HG03025 (cell line): ENCODE measurements at regions not wholly inside any gene's neighbourhood (a gene's known extent, or its start where the extent isn't known, plus 50 kb on each side); places are given as distances from the start of the nearest gene placed in this dataset.

Experiments used
- ATAC-seq: cut with Tn5 transposase; IDR thresholded peaks from one replicate; pipeline ENCODE4 v1.9.1; 2021; ENCODE audit warnings: mild to moderate bottlenecking, moderate library complexity; ENCODE audit not compliant: unreplicated experiment, low FRiP score

DNA sequence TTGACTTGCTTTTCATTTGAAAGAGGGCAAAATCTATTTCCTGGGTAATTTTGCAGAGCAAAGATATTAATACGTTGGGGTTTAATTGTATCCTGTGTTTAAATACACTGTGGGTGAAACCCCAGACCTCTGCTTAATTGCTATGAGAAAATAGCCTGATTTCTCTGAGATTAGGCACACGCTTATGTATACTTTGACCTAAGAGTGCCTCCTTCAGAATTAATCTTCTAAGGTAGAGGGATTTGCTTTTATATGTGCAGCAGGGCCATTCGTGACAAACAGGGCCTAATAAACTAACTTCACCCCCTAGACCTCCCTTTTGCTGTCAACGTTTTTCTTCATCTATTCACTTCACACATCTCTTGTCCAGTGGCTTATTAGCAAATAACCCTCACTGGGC lies 216.9 kb upstream of the ADGRL2 start:
- no peak for ATAC-seq

DNA sequence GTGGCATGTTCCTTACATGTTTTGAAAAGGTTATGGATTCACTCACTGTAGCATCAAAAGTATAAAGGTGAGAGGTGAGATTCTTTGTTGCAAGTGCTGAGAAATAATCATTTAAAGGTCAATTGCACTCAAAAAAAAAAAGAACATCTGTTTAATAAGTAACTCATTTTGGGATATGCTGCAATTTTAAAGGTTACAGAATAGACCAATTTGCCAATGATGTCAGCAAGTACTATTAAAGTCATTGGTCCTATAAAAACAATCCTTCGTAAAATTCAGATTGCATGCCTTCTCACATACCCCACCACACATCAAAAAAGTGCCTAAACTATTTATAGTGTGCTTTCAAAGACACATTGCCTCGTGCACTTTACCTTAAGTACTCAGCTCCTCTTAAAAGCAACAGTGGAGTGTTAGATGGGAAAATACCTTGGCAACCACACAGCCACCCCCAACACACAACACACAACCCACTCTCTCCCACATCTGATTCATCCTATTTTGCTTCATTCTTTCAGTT lies 218.2 kb upstream of the ADGRL2 start:
- ATAC-seq, result no peak

DNA sequence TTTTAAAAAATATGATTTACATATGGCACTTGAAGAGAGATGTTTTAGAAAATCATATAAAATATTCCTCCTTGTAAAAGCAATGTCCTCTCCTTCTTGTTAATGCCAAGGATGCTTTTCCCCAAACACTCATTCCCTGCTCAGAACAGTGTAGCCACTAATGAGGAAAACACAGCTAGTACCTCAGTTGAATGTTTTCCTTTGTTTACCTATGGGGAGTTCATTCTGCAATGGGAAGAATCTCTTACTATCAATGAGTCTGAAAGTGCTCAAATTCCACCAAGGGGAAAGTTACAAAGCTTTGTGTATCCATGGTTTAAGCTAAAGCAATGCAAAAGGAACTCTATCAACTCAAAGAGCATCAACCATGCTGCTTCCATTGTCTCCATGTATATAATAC lies 221.9 kb upstream of the ADGRL2 start:
- no peak for ATAC-seq

DNA sequence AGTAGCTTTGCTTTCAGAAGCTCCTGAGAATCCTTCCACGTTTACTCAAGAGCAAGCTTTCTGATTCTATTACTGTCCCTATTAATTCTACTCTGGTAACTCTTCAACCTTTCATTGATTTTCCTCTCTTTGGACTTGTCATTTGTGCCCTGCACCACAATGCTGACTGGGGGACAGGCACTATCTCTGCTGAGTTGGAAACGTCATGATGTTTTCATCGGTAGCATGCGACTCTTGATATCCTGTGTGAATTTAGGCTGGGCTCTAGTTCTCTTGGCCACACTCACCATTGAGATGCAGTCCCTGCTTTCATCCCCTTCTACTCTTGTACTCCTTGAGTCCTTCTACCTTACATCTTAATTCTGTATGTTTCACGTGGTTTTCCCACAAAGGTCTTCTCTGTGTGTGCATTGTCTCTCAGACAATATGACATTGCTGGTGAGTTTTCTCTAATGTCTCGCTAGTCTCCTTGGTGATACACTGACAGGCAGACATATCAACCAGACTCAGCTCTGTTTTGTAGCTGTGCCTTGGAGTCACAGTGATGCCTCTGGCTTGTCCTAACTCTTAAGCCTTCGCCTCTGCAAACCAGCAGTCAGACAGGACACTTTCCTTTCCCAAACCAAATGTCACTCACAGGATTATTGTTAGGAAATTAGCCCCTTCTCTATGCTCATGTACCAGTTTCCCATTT lies 223.6 kb upstream of the ADGRL2 start:
- ATAC-seq, result no peak

DNA sequence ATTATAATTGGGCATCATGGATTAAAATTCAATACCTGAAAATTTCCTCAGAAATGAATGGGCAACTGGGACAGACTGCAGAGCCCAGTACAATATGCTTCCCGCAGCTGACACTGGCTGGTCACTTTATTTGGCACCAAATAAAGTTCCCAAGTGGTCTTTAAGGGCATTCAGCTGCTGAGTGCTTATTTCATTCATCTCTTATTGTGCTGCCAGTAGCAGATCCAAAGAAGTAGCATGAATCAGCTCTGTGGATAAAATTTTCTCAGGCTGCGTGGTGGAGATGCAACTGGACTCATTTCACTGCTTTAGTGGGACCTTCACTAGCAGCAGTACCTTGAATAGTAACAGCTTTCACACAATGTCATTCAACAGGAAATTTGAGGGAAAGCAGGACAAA lies 226.3 kb upstream of the ADGRL2 start:
- no peak for ATAC-seq

DNA sequence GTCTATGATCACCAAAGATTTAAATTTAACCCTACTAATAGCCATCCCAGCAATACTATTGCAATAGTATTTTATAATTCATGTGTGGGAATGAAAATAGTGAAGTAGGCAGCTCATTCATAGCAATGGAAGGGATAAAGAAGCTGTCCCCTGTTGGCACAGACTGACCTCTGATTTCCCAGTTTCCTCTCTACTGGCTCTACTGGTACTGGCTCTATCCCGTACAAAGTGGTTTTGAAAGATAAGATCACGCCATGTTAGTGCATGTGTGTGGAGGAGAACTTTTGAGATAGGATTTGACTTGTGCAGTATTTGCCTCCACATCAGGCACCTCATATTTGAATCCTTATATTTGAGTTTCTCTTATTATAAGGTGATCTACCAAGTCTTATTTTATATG lies 227.3 kb upstream of the ADGRL2 start:
- ATAC-seq, result no peak

DNA sequence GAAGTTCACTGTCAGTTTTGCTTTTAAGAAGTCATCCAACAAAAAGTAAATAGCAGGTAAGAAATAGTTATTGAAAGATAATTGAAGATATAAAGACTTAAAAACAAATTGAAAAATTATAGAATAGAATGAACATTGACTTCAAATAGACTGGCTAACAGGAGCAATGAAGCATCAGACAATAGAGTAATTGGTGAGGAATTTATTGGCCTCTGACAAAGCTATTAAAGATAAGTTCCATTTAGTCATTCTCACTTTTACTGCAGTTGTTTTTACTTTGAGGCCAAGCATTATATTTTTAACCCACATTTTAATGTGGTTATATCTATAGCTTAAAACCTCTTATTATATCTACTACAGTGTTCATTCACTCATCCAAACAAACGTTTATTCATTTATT lies 228.8 kb upstream of the ADGRL2 start:
- no peak for ATAC-seq

DNA sequence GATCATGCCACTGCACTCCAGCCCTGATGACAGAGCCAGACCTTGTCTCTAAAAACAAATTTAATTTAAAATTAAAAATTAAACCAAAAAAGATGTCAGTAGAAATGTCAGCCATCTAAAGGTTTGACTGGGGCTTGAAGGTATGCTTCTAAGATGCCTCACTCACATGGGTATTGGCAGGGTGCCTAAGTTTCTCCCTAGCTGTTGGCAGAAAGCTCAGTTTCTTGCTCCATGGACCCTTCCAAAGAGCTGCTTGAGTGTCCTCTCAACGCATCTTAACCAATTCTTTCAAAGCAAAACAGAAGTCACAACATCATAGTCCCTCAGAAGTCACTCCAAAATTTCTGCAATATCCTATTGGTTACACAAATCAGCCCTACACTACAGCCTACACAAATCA lies 231.0 kb upstream of the ADGRL2 start:
- ATAC-seq, result no peak

DNA sequence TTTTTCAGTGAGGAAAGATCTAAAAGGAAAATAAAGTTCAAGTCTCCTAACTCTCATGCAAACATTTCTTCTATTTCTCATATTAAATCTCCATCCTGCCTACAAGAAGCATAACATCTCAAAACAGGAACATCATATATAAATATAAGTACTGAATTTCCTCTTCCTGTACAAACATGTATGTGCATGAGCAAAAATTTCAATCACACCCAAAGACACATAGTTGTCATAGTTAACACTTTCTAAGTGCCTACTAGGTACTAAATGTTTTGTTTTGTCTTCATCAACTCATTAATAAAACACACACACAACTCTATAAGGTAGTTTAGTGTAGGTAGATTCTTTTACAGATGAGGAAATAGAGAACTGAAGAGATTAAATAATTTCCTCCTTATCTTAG lies 237.1 kb upstream of the ADGRL2 start:
- ATAC-seq, result no peak

DNA sequence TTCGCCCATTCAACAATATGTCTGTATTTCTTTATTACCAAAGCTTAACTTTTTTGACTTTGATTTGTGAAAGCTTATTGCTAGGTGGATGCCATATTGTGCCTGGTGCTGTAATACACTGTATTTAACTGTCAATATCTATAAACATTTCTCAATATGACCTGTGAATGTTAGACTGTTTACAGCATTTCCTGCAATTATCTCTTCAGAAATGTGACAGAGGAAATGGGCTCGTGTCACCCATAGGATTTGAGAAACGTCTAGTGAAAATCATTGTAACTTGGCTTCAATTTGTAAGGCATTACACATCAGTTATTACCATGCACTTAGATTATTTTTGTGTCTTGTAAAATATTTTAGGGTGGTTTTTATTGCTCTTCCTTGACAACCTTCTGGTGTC lies 237.8 kb upstream of the ADGRL2 start:
- ATAC-seq, result no peak

DNA sequence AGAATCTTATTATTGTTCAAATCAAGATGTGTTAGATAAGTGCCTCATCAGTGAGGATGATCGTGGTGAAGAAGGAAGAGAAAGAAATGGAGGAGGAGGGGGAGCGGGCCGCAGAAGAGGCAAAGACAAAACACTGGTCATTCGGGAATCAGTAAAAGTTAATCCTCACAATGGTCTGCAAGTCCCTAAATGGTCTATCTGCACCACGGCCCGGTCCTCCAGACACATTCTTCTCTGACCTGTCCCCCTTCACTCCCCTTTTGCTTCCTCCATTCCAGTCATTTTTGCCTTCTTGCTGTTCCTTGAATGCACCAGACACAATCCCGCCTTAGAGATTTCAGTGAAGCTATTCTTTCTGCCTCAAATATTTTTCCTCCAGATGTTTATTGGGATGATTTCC lies 240.1 kb upstream of the ADGRL2 start:
- no peak for ATAC-seq

DNA sequence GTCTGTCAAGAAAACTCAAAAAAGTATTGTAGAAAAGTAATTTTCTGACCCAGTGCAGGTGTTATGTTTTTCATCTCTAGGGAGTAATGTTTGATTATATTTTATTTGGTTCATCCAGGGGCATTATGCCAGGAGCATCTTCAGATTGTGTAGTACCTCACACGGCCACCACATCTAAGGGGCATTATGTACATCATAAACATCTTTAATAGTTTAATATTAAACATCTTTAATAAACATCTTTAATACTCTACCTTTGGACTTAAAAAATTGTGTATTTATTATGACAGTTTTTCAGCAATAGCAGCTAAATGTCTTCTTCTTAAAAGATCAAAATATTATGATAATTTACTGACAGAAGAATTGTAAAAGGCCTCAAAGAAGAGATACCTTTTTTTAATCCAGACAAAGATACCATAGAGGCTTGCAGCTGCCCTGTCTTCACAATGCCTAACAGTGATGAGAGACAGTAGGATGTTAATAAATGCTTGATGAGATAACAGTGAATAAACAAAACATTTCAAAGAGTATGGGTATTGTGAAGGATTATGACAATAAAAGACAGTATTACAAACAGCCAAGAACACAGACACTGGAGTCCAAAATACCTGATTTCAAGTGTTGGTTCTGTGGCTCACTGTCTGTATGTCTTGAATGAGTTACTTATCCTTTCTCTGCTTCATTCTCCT lies 240.9 kb upstream of the ADGRL2 start:
- no peak for ATAC-seq

DNA sequence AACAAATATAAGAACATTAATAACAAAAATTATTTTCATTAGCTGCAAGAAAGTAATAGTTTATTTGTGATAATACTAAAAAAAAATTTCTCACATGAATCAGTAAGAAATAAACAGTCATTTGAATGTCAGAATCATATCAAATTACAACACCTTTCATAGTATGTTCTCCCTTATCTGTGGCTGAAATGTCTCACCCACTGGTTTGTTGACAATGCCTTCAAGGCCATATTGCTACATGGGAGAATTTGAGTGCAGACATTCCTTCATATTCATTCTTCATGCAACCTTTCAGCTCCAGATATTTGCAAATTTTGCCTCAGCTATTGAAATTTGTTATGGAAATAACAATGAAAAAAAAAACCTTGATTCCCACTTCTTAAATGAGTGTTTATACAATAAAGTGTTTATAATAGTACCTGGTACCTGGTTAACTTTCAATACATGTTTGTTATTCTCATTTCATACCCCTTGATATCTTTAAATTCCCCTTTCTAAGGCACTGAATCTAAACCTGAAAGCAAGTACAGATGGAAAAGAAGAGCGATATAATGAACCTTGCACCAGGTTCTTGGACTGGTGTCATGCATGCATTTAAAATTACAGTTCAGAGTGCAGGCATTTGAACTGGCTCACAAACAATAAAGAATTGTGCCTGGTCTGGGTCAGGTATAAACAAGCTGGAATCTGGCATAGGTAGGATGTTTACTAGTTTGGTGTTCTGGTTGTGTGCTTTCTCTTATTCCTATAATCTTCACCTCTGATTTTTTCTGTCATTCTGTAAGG lies 242.2 kb upstream of the ADGRL2 start:
- ATAC-seq, result no peak

DNA sequence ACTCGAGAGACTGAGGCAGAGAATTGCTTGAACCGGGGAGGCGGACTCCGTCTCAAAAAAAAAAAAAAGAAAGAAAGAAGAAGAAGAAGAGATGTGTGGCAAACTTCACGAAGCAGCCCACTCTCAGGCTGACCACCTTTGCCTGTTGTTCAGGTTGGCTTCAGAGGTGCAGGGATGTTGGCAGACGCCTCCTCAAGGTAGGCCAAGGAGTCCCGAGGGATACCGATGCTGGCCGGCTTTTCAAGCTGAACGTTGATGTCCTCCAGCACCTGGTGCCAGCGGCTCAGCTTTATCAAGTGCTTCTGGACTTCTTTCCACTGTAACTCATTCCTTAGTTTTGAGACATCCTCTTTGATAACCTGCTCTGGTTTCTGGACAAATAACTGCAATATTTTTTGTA lies 243.8 kb upstream of the ADGRL2 start:
- no peak for ATAC-seq

DNA sequence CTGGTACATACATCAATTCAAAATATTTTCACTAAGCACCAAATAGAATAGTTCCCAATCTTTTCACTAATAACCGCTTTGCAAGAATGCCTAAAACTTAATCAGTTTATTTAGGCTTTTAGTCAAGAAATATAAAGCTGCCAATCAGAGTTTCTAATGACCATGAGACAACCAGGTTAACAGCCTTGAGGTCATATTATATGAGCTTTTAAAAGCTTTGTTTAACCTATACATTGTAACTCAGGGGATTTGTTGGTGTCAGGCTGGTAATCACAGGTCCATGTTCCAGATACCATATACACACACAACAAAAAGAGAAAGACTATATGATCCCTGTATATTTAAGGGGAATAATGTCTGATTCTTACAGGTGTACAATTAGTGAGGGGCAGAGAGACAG lies 246.2 kb upstream of the ADGRL2 start:
- no peak for ATAC-seq

DNA sequence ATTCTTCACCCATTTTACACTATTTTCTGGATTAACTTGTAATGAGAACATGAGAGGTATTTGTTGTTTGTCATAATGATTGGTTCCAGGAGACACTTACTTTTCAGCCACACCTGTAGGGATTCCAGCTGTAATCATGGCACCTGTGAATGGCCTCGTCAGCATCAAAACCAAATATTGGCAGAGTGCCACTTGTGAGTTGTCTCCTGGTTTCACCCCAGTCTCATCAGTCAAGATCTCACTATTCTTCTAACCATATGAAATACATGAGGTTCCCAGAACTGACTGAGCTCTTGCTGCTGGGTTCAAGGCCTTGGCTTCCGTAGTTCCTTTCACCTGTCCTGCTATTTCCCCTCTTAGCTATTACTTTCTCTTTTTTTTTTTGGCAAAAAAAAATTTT lies 246.6 kb upstream of the ADGRL2 start:
- ATAC-seq, result no peak

DNA sequence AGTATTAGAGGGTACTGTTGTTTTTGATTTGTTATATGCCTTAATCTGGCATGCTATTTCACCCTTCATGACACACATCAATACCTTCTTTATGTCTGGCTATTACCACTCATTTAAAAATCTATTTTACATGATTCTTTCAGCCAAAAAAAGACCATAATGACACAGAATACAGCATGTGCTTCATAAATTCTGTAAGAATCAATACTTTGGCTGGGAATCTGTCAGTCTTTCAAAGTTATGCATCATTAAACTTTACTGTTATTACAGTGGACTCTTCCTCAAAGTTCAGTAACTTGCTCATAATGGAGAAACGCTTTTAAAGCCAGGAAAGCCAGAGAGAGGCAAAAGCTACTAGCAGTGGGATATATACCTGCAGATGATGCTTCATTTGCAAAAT lies 247.2 kb upstream of the ADGRL2 start:
- ATAC-seq, result no peak

DNA sequence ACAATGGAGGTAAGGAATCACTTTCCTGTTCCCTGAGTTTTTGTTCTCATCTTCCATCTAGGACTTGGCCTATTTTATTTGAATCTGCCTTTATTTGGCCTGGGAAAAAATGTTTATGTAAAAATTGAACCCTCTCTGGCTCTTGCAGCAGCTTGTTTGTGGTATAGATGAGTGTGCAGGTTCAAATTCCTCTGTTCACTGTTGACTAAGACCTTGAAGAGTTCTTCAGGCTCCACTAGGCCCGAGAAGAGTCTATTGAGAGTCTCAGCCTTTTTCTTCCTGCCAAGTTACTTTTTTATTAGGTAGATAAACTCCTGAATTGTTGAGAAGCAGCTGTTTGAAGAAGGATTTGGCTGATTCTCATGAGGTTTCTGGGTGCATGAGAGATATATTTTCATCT lies 248.8 kb upstream of the ADGRL2 start:
- ATAC-seq, result no peak

DNA sequence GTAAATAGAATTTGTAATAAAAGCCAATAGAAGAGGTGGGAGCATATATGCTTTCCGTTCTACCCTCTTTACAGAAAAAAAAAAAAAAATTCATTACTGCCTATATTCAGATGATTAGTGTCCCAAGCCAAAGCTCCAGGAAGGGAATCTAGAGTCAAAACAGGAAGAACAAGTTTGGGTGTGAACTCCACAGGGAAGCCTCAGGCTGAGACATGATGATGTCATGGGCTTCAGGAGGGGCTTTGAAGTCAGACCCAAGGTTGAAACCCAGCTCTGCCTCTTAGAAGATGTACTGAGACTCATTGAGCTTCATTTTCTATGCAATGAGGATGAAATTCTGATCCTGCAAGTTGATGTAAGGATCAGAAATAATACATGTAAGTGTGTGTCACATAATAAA lies 250.0 kb upstream of the ADGRL2 start:
- ATAC-seq, result no peak

DNA sequence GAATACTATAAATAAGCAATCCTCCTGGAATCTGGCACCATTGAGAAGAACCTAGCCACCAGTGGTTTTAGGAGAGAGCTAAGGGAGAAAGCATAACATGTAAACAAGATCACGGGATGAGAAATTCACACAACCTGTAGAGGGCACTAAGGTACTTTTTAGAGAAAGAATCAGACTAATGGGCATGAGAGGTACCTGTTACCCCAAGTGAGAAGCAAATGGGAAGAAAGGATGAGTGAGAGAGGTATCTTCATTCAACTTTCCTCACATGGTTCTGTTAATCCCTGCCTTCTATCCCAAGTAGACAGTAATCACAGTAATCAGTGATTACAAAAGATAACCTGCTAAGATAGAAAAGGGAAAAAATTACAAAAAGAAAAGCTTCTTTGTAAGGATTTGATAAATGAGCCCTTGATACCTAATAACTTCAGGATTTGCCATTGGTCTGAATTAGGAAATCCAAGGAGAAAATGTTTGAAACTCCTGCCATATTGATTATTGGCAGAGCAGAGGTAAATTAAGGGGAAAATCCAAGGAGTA lies 251.1 kb upstream of the ADGRL2 start:
- ATAC-seq, result peak; percentile 62

DNA sequence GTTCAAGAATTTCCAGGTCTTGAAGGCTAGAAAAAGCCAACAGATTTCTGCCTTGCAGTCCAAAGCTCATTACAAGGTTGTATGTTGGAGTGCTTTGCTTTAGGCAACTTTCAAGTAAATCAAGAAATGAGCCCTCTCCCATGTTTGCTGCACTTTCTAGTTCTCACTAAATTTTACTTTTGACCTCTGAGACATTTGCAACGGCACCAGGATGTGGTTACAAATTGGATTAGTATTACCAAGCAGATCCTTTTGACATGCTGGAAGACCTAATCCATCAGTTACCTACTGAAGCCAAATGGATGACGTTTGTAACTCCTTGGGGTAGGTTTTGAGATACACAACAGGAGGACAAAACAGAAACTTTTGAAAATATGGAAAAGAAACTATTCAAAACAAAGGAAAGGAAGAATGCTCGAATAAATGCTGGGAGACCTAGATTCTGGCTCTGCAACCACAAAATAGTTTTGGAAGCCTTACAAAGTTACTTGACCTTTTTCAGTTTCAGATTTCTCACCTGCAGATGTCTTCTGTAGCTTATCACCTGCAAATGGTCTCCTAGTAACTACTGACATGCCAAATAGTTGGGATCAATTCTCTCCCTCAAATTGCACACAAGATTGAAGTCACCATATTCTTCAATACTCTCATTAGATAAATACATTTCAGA lies 251.7 kb upstream of the ADGRL2 start:
- ATAC-seq, result peak; percentile 56
